ENCODE measurements at regions not wholly inside any gene's neighbourhood (a gene's known extent, or its start where the extent isn't known, plus 50 kb on each side); places are given as distances from the start of the nearest gene placed in this dataset.

GRCh38 chr5:74499256-74500050, 141.1 kb downstream of the ENC1 start:
- dilution Hi-C loops (cut with MboI; ENCODE audit: extremely low pct_ligation_motif_present, low sequenced_read_pairs) (no loop called here), intact Hi-C loops (cut with micrococcal nuclease) (no loop called here)
- DNase-seq (ENCODE audit: low read depth, low spot score) (no peak), FAIRE-seq (no peak)
- no peaks in the 10 kb centered on the region for H3K9me3 ChIP-seq (replicated peaks; ENCODE audit: control insufficient read depth, insufficient read depth, low read length)
- no peaks in the 10 kb centered on the region for H3K36me3 ChIP-seq (ENCODE audit: control insufficient read depth in 2 of 2, extremely low read depth in 1 of 2, insufficient read depth in 2 of 2, low read length in 2 of 2)
- H2AFZ ChIP-seq (ENCODE audit: low read depth, low read length), result no peak overlapping the region
- H3K79me2 ChIP-seq (ENCODE audit: control insufficient read depth, insufficient read depth, low read length), result no peaks in the 10 kb centered on the region
- H4K20me1 ChIP-seq (replicated peaks; ENCODE audit: control insufficient read depth, extremely low read depth, insufficient read depth, low read length), result no peaks in the 10 kb centered on the region
- no peaks in the 10 kb centered on the region for H3K27me3 ChIP-seq (ENCODE audit: control insufficient read depth in 2 of 2, insufficient read depth in 2 of 2, low read length in 2 of 2)
- no peak overlapping the region for H3K27ac ChIP-seq (ENCODE audit: insufficient read depth, low read depth, low read length)
- CTCF ChIA-PET, result interaction anchor here (0.7 to 1.8 kb wide), 5 partner anchors 8 to 141 kb away, joined by 3 to 8 read pairs (median 3); partner anchors contain the start of gene ENC1
- no peak overlapping the region for H3K4me2 ChIP-seq (ENCODE audit: insufficient read depth, low read length)
- no peak overlapping the region for H3K4me3 ChIP-seq (replicated peaks in 1 of 3; ENCODE audit: insufficient read depth in 1 of 3, low read depth in 1 of 3, low read length in 3 of 3)
- POLR2A ChIA-PET, result interaction anchor here (0.7 kb wide), 1 partner anchor 80 kb away, joined by 4 read pairs; no protein-coding TSS in a partner anchor
- H3K9me1 ChIP-seq (replicated peaks; ENCODE audit: control insufficient read depth, extremely low read depth, insufficient read depth, low read length), result no peaks in the 10 kb centered on the region
- H3K4me1 ChIP-seq (ENCODE audit: control insufficient read depth, extremely low read depth, insufficient read depth, low read length), result peaks cover 16% of the 10 kb centered on the region
- H3K9ac ChIP-seq (replicated peaks; ENCODE audit: extremely low read depth, insufficient read depth, low read length), result no peak overlapping the region
- no TSS peak for BruUV-seq (replicated peaks)
- TF ChIP-seq MAX (IDR thresholded peaks at IDR 0.05; ENCODE audit: insufficient read depth, insufficient read length), result no peak
- TF ChIP-seq MYC (IDR thresholded peaks at IDR 0.05; ENCODE audit: low read depth, low read length), result no peak
- TF ChIP-seq JUN (IDR thresholded peaks at IDR 0.05; ENCODE audit: borderline replicate concordance, insufficient read depth, insufficient read length, low read depth), result no peak
- no peak for TF ChIP-seq EZH2 (IDR thresholded peaks at IDR 0.05; ENCODE audit: borderline replicate concordance, low read depth, low read length, severe bottlenecking)
- no peak for TF ChIP-seq POLR2A (IDR thresholded peaks at IDR 0.05; ENCODE audit: low read depth, low read length)
- no peak for TF ChIP-seq GATA2 (IDR thresholded peaks at IDR 0.05; ENCODE audit: insufficient read depth, insufficient read length, low read depth, low read length)

GRCh38 chr5:74497706-74498105, 142.8 kb downstream of the ENC1 start:
- no peaks in the 10 kb centered on the region for H3K36me3 ChIP-seq (ENCODE audit: control insufficient read depth in 2 of 2, extremely low read depth in 1 of 2, insufficient read depth in 2 of 2, low read length in 2 of 2)
- no peaks in the 10 kb centered on the region for H4K20me1 ChIP-seq (replicated peaks; ENCODE audit: control insufficient read depth, extremely low read depth, insufficient read depth, low read length)
- H3K4me1 ChIP-seq (ENCODE audit: control insufficient read depth, extremely low read depth, insufficient read depth, low read length), result peaks cover 13% of the 10 kb centered on the region
- H3K4me3 ChIP-seq (replicated peaks in 1 of 3; ENCODE audit: insufficient read depth in 1 of 3, low read depth in 1 of 3, low read length in 3 of 3), result no peak overlapping the region
- no peak overlapping the region for H2AFZ ChIP-seq (ENCODE audit: low read depth, low read length)
- dilution Hi-C loops (cut with MboI; ENCODE audit: extremely low pct_ligation_motif_present, low sequenced_read_pairs), result no loop called here
- no peaks in the 10 kb centered on the region for H3K79me2 ChIP-seq (ENCODE audit: control insufficient read depth, insufficient read depth, low read length)
- FAIRE-seq, result peak; percentile 46
- no TSS peak for BruUV-seq (replicated peaks)
- intact Hi-C loops (cut with micrococcal nuclease), result no loop called here
- no peaks in the 10 kb centered on the region for H3K27me3 ChIP-seq (ENCODE audit: control insufficient read depth in 2 of 2, insufficient read depth in 2 of 2, low read length in 2 of 2)
- POLR2A ChIA-PET, result no interaction called here
- no peaks in the 10 kb centered on the region for H3K9me3 ChIP-seq (replicated peaks; ENCODE audit: control insufficient read depth, insufficient read depth, low read length)
- TF ChIP-seq FOS (IDR thresholded peaks at IDR 0.05; ENCODE audit: borderline replicate concordance, insufficient read depth, low read length), result peak; percentile 22
- no peak for TF ChIP-seq EZH2 (IDR thresholded peaks at IDR 0.05; ENCODE audit: borderline replicate concordance, low read depth, low read length, severe bottlenecking)
- CTCF ChIA-PET, result interaction anchor here (0.6 to 1.4 kb wide), 3 partner anchors 46 to 143 kb away, joined by 3 to 4 read pairs (median 3); partner anchors contain the start of gene ENC1
- peak; percentile 26 for DNase-seq (ENCODE audit: low read depth, low spot score)
- no peak overlapping the region for H3K9ac ChIP-seq (replicated peaks; ENCODE audit: extremely low read depth, insufficient read depth, low read length)
- no peak overlapping the region for H3K27ac ChIP-seq (ENCODE audit: insufficient read depth, low read depth, low read length)
- H3K4me2 ChIP-seq (ENCODE audit: insufficient read depth, low read length), result no peak overlapping the region
- no peaks in the 10 kb centered on the region for H3K9me1 ChIP-seq (replicated peaks; ENCODE audit: control insufficient read depth, extremely low read depth, insufficient read depth, low read length)

All from endothelial cell of umbilical vein (primary cell).